Thoracic aorta (tissue), 2 donors: ENCODE measurements at regions not wholly inside any gene's neighbourhood (a gene's known extent, or its start where the extent isn't known, plus 50 kb on each side); places are given as distances from the start of the nearest gene placed in this dataset.
A peak's percentile ranks its signal among the peaks of the same experiment; 100 is the strongest.

ENCODE experiments used
- ATAC-seq: fragments of 150-250 bp; one replicate; pipeline ENCODE4 v1.8.0; 2017; ENCODE audit warnings: low read depth; ENCODE audit not compliant: insufficient number of reproducible peaks, low FRiP score
- DNase-seq: peaks from one replicate; pipeline ENCODE4 v3.0.0-alpha.2; 2020; ENCODE audit warnings: low spot score
- H3K27ac ChIP-seq, 2 donors: fragments of 200-600 bp; sonication (generic); 1 replicate in 1 of 2; 2 replicates in 1 of 2; pipeline ENCODE4 v1.5.1; 2016; ENCODE audit warnings: mild to moderate bottlenecking in 2 of 2, moderate library complexity in 2 of 2
- H3K27me3 ChIP-seq: fragments of 200-600 bp; sonication (generic); replicated peaks from 2 replicates; pipeline ENCODE4 v1.6.0; 2016; ENCODE audit warnings: mild to moderate bottlenecking; ENCODE audit not compliant: insufficient read depth
- H3K36me3 ChIP-seq: fragments of 200-600 bp; sonication (generic); one replicate; pipeline ENCODE4 v1.5.1; 2016
- H3K4me1 ChIP-seq, 2 donors: fragments of 200-600 bp; sonication (generic); 1 replicate in 1 of 2; 2 replicates in 1 of 2; pipeline versions ENCODE4 v1.5.1 to v1.6.0; 2016; ENCODE audit warnings: low read depth in 2 of 2, mild to moderate bottlenecking in 1 of 2; ENCODE audit not compliant: control insufficient read depth in 1 of 2
- H3K4me3 ChIP-seq: fragments of 200-600 bp; sonication (generic); 2 replicates; pipeline ENCODE4 v1.5.1; 2016; ENCODE audit warnings: mild to moderate bottlenecking
- H3K9me3 ChIP-seq: fragments of 200-600 bp; sonication (generic); 2 replicates; pipeline ENCODE4 v1.5.1; 2016
- CTCF ChIP-seq: fragments of 200-600 bp; sonication (generic); IDR thresholded peaks from one replicate; pipeline ENCODE4 v1.5.1; 2019; ENCODE audit warnings: antibody characterized with exemption

- H3K4me1 ChIP-seq, result peaks cover 0 to 24% of the 10 kb centered on the region in 2 donors
- no peak for DNase-seq
- H3K9me3 ChIP-seq, result no peaks in the 10 kb centered on the region
- no peaks in the 10 kb centered on the region for H3K36me3 ChIP-seq
- ATAC-seq, result no peak
- peak overlapping the region; percentile 20 for H3K4me3 ChIP-seq
- no peak overlapping the region for H3K27ac ChIP-seq
- TF ChIP-seq CTCF, result no peak
- no peaks in the 10 kb centered on the region for H3K27me3 ChIP-seq
These were observed 63.0 kb upstream of the MED9 start for GRCh38 chr17:17413821-17414220.

DNA sequence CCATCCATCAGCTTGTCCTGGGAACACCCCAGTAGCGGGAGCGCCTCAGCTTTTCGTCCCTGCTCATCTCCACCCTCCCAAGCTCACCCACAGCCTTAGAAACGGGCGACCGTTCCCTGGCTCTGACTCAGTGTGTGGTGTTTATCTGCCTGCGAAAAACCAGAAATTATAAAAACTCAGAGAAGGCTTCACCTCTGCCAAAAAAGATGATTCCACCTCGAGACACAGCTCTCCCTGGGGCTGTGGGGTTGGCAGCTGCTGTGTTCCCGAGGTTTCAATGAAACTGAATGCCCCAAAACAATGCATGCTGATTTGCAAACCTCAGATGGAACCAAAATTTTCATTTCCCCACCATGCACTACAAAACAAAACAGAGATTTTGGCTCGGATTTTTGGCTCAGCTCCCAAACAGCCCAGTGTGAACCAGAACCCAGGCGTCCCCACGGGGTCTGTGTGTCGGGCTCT lies 62.4 kb upstream of the MED9 start:
- TF ChIP-seq CTCF, result no peak
- Histone ChIP-seq H3K36me3 (no peaks in the 10 kb centered on the region), H3K4me1 (peaks cover 0 to 24% of the 10 kb centered on the region in 2 donors), H3K27me3 (no peaks in the 10 kb centered on the region), H3K27ac (no peak overlapping the region), H3K4me3 (peak overlapping the region; percentile 20), H3K9me3 (no peaks in the 10 kb centered on the region)
- DNase-seq, result no peak
- no peak for ATAC-seq

GRCh38 chr17:17415006-17415405 lies 61.8 kb upstream of the MED9 start:
- ATAC-seq, result no peak
- Histone ChIP-seq H3K36me3 (no peaks in the 10 kb centered on the region), H3K27me3 (no peaks in the 10 kb centered on the region), H3K4me3 (no peak overlapping the region), H3K27ac (no peak overlapping the region), H3K4me1 (peaks cover 0 to 24% of the 10 kb centered on the region in 2 donors), H3K9me3 (no peaks in the 10 kb centered on the region)
- no peak for TF ChIP-seq CTCF
- DNase-seq, result no peak

- Histone ChIP-seq H3K27ac (no peak overlapping the region), H3K27me3 (no peaks in the 10 kb centered on the region), H3K4me1 (peaks cover 0 to 24% of the 10 kb centered on the region in 2 donors), H3K36me3 (no peaks in the 10 kb centered on the region), H3K9me3 (no peaks in the 10 kb centered on the region), H3K4me3 (no peak overlapping the region)
- no peak for TF ChIP-seq CTCF
- no peak for ATAC-seq
- DNase-seq, result no peak
These were observed 60.8 kb upstream of the MED9 start for GRCh38 chr17:17416007-17416399.

DNA sequence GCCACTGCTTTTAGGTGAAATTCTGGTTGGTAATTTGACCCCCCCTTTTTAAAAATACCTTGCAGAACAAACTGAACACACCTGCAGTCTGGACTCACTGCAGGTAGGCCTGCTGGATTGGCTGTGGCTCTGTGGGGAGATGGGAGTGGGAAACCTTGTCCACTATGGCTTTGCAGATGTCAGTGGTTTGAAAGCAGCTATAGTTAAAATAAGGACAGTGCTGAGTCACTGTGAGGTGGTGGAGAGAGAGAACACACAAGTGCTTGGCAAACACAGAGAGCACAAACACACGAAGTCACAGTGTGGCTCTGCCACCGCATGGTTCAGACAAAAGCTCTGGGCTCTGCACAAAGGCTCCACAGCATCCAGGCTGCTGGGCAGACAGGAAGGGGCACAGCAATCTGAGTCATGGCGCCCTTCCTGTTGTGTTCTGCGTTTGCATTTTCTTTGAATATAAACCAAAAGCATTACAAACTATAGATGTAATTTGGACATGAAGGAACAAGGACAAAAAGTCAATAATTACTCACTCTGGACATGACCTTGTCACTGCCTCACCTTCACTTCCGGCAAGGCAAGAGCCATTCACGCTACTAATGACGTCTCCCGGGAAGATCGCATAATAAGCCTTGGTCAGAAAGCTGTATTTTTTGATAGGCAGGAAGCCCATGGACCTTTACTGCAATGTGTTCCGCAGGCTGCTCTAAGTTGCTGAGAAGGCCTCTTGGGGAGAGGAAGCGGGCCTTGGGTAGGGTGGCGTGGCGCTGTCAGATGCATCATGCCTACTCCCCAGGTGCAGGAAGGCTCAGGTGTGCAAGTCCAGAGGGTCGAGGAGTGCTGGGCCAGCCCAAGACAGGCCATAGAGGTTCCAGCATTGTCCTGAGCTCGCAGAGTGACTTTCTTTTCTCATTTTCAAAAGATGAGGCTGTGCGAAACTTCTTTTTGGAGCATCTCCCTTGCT lies 60.1 kb upstream of the MED9 start:
- no peak overlapping the region for H3K4me3 ChIP-seq
- peaks cover 0 to 24% of the 10 kb centered on the region in 2 donors for H3K4me1 ChIP-seq
- H3K27ac ChIP-seq, result no peak overlapping the region
- TF ChIP-seq CTCF, result no peak
- no peaks in the 10 kb centered on the region for H3K36me3 ChIP-seq
- DNase-seq (no peak), ATAC-seq (no peak)
- H3K9me3 ChIP-seq, result no peaks in the 10 kb centered on the region
- H3K27me3 ChIP-seq, result no peaks in the 10 kb centered on the region
